HL-60 (cell line): ENCODE measurements at regions not wholly inside any gene's neighbourhood (a gene's known extent, or its start where the extent isn't known, plus 50 kb on each side); places are given as distances from the start of the nearest gene placed in this dataset.

Source experiments
- GABPA ChIP-seq: IDR thresholded peaks from 2 replicates; pipeline ENCODE4 v1.6.1; 2012; ENCODE audit warnings: low read depth
- POLR2AphosphoS5 ChIP-seq: IDR thresholded peaks from 2 replicates; pipeline ENCODE4 v1.6.1; 2012; ENCODE audit warnings: low read depth
- SPI1 ChIP-seq: IDR thresholded peaks from 2 replicates; pipeline ENCODE4 v1.6.1; 2012; ENCODE audit warnings: low read depth, mild to moderate bottlenecking, borderline replicate concordance
- TF ChIP-seq, protein P1 (sequence below): IDR thresholded peaks from one replicate; pipeline ENCODE4 v1.5.1; 2011; ENCODE audit warnings: low read length, control low read depth, inconsistent platforms; ENCODE audit not compliant: insufficient read depth

DNA sequence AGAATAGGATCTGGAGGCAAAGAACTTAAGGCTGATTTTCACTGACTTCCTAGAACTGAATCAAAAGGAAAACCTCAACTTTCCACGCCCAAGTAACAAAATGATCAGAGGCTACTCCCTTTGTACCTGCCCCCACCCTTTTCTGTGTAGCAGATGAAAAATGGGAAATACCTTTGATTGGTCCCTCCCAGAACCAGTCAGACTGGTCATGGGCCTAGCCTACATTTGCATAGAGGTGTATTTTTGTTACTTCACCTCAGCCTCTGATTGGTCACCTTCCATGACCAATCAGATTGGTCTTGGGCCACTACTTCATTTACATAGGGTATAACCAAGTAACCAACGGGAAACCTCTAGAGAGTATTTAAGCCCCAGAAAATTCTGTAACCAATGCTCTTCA is 1553.5 kb upstream of the C9orf72 start:
- TF ChIP-seq, protein P1, sequence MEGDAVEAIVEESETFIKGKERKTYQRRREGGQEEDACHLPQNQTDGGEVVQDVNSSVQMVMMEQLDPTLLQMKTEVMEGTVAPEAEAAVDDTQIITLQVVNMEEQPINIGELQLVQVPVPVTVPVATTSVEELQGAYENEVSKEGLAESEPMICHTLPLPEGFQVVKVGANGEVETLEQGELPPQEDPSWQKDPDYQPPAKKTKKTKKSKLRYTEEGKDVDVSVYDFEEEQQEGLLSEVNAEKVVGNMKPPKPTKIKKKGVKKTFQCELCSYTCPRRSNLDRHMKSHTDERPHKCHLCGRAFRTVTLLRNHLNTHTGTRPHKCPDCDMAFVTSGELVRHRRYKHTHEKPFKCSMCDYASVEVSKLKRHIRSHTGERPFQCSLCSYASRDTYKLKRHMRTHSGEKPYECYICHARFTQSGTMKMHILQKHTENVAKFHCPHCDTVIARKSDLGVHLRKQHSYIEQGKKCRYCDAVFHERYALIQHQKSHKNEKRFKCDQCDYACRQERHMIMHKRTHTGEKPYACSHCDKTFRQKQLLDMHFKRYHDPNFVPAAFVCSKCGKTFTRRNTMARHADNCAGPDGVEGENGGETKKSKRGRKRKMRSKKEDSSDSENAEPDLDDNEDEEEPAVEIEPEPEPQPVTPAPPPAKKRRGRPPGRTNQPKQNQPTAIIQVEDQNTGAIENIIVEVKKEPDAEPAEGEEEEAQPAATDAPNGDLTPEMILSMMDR = no peak
- TF ChIP-seq POLR2AphosphoS5 (no peak), SPI1 (no peak), GABPA (no peak)
